ENCODE measurements at regions not wholly inside any gene's neighbourhood (a gene's known extent, or its start where the extent isn't known, plus 50 kb on each side); places are given as distances from the start of the nearest gene placed in this dataset.

- TF ChIP-seq SKIL (IDR thresholded peaks at IDR 0.05; ENCODE audit: low read depth, poor library complexity, severe bottlenecking) (no peak), SREBF1 (IDR thresholded peaks at IDR 0.05; ENCODE audit: low read length) (no peak)
Measured at GRCh38 chr2:203811491-203812221, 55.9 kb upstream of the CTLA4 start (continued).

GRCh38 chr2:203812294-203813221 is 55.0 kb upstream of the CTLA4 start:
- Histone ChIP-seq H2AFZ (ENCODE audit: control insufficient read depth, low read depth, low read length) (no peak overlapping the region), H3K27ac (ENCODE audit: control insufficient read depth, insufficient read depth) (no peak overlapping the region), H3K4me1 (ENCODE audit: control insufficient read depth, insufficient read depth, low read length) (peaks cover 6% of the 10 kb centered on the region), H4K20me1 (ENCODE audit: control insufficient read depth, insufficient read depth) (no peaks in the 10 kb centered on the region), H3K79me2 (ENCODE audit: control insufficient read depth, insufficient read depth, low read length) (no peaks in the 10 kb centered on the region), H3K27me3 (replicated peaks in 1 of 2; ENCODE audit: control insufficient read depth in 2 of 2, insufficient read depth in 2 of 2, low read length in 1 of 2) (peaks cover 0 to 2% of the 10 kb centered on the region in 2 experiments; a peak in 1 of 4 replicates), H3K4me3 (no peak overlapping the region), H3K36me3 (ENCODE audit: control insufficient read depth in 2 of 2, insufficient read depth in 2 of 2, low read length in 1 of 2) (no peaks in the 10 kb centered on the region), H3K4me2 (ENCODE audit: control insufficient read depth, insufficient read depth) (no peak overlapping the region), H3K9me3 (replicated peaks; ENCODE audit: control insufficient read depth, insufficient read depth, low read length) (no peaks in the 10 kb centered on the region), H3K9ac (ENCODE audit: control insufficient read depth, insufficient read depth, low read length) (no peak overlapping the region)
- DNase-seq (ENCODE audit: low read depth, low spot score) (no peak), FAIRE-seq (no peak), ATAC-seq (no peak)
- ChIA-PET RAD21 (ENCODE audit: unreplicated experiment) (interaction anchor here (0.8 kb wide), 1 partner anchor 30 kb away, joined by 3 read pairs; no protein-coding TSS in a partner anchor), SMC1A (ENCODE audit: uncharacterized antibody, unreplicated experiment) (interaction anchor here (1.2 to 3.2 kb wide), 2 partner anchors 10 to 327 kb away, joined by 3 to 16 read pairs; no protein-coding TSS in a partner anchor), POLR2A (no interaction called here), CTCF (interaction anchor here (0.6 to 1.2 kb wide), 3 partner anchors 29 to 259 kb away, joined by 3 to 6 read pairs (median 3); no protein-coding TSS in a partner anchor)
- WGBS (ENCODE audit: insufficient coverage, insufficient replicate concordance, low lambda C conversion rate, missing lambda C conversion rate): 72% methylated on average over 11 of the region's 11 CpGs
- no TSS peak for BruUV-seq (replicated peaks)
- in situ Hi-C loops (cut with MboI): loop anchor here (5.0 to 25.0 kb wide), 3 partner anchors 330 to 1225 kb away; partner anchors contain the start of gene CYP20A1
- intact Hi-C loops (cut with micrococcal nuclease; ENCODE audit: unreplicated experiment): loop anchor here (10.0 kb wide), 1 partner anchor 978 kb away; no protein-coding TSS in a partner anchor
- TF ChIP-seq TARDBP (IDR thresholded peaks at IDR 0.05; ENCODE audit: borderline replicate concordance) (no peak), EZH2 (IDR thresholded peaks at IDR 0.05; ENCODE audit: borderline replicate concordance, control insufficient read depth, low read depth, low read length) (no peak), YY1 (IDR thresholded peaks at IDR 0.05; ENCODE audit: low read depth, low read length) (no peak), RELB (IDR thresholded peaks at IDR 0.05; ENCODE audit: low read depth) (no peak), IRF3 (IDR thresholded peaks at IDR 0.05) (no peak), CBX5 (IDR thresholded peaks at IDR 0.05; ENCODE audit: low read depth) (no peak), RELA (IDR thresholded peaks at IDR 0.05; ENCODE audit: borderline replicate concordance, partially characterized antibody) (no peak), HDAC2 (IDR thresholded peaks at IDR 0.05) (no peak), KDM1A (IDR thresholded peaks at IDR 0.05; ENCODE audit: borderline replicate concordance) (no peak), GATAD2B (conservative IDR thresholded peaks at IDR 0.05; ENCODE audit: low read depth) (no peak), SREBF1 (IDR thresholded peaks at IDR 0.05; ENCODE audit: low read length) (no peak), KAT2A (conservative IDR thresholded peaks at IDR 0.05; ENCODE audit: control insufficient read depth, low read depth, low read length) (no peak), SREBF2 (IDR thresholded peaks at IDR 0.05; ENCODE audit: low read length) (no peak)
